ENCODE measurements at regions not wholly inside any gene's neighbourhood (a gene's known extent, or its start where the extent isn't known, plus 50 kb on each side); places are given as distances from the start of the nearest gene placed in this dataset.

DNA sequence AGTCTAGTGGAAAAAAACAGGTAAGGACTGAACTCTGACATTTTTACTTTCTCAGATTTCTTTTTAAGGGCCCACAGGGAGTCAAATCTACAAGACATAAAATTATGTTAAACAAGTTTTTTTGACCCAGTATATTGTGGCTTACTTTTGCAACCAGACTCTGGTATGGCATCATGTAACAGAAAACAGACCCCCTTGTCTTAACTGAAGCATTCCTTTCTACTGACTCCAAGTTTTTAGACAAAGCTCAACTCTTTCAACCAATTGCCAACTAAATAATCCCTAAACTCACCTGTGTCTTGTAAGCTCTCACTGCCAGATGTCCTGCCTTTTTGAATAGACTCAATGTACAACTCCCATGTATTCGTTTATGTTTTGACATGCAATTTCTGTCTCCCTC, 64.3 kb downstream of the FASLG start:
- Histone ChIP-seq H4K20me1 (ENCODE audit: insufficient read depth) (no peaks in the 10 kb centered on the region), H3K9me2 (ENCODE audit: insufficient read depth, low read length) (no peaks in the 10 kb centered on the region), H3K27me3 (ENCODE audit: insufficient read depth, low read depth, low read length) (no peaks in the 10 kb centered on the region), H2AFZ (ENCODE audit: low read depth, low read length) (no peak overlapping the region), H3K9ac (ENCODE audit: low read length) (no peak overlapping the region), H3K36me3 (ENCODE audit: insufficient read depth, low read length) (no peaks in the 10 kb centered on the region), H3K4me3 (ENCODE audit: low read length) (no peak overlapping the region), H3K9me3 (ENCODE audit: low read length) (no peaks in the 10 kb centered on the region), H3K27ac (ENCODE audit: low read length) (no peak overlapping the region), H3K4me2 (ENCODE audit: low read length) (no peak overlapping the region), H3K79me2 (replicated peaks; ENCODE audit: insufficient read depth, low read length) (no peaks in the 10 kb centered on the region), H3F3A (ENCODE audit: insufficient read depth, low read length, poor library complexity, severe bottlenecking) (no peaks in the 10 kb centered on the region)
- TF ChIP-seq, protein P1, sequence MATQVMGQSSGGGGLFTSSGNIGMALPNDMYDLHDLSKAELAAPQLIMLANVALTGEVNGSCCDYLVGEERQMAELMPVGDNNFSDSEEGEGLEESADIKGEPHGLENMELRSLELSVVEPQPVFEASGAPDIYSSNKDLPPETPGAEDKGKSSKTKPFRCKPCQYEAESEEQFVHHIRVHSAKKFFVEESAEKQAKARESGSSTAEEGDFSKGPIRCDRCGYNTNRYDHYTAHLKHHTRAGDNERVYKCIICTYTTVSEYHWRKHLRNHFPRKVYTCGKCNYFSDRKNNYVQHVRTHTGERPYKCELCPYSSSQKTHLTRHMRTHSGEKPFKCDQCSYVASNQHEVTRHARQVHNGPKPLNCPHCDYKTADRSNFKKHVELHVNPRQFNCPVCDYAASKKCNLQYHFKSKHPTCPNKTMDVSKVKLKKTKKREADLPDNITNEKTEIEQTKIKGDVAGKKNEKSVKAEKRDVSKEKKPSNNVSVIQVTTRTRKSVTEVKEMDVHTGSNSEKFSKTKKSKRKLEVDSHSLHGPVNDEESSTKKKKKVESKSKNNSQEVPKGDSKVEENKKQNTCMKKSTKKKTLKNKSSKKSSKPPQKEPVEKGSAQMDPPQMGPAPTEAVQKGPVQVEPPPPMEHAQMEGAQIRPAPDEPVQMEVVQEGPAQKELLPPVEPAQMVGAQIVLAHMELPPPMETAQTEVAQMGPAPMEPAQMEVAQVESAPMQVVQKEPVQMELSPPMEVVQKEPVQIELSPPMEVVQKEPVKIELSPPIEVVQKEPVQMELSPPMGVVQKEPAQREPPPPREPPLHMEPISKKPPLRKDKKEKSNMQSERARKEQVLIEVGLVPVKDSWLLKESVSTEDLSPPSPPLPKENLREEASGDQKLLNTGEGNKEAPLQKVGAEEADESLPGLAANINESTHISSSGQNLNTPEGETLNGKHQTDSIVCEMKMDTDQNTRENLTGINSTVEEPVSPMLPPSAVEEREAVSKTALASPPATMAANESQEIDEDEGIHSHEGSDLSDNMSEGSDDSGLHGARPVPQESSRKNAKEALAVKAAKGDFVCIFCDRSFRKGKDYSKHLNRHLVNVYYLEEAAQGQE (IDR thresholded peaks at IDR 0.05; ENCODE audit: borderline replicate concordance) = no peak
- TF ChIP-seq SMC3 (conservative IDR thresholded peaks at IDR 0.05; ENCODE audit: poor library complexity) = no peak

DNA sequence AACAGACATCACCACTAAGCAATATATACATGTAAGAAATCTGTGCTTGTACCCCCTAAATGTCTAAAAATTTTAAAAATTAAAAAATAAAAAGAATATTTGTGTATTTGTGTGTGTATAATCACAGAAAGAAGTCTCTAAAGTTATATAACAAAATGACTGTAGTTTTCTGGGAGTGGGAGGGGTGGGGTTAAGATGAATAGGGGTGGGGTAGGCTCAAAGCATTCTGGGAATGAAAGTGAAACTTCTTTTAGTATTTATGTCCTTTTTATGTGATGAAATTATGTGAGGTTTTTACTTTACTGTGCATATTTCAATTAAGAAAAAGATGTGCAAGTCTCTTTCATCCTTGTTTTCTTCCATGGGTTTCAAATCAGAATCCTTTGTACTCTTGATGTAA, 65.3 kb downstream of the FASLG start:
- Histone ChIP-seq H2AFZ (ENCODE audit: low read depth, low read length) (no peak overlapping the region), H3K4me2 (ENCODE audit: low read length) (no peak overlapping the region), H4K20me1 (ENCODE audit: insufficient read depth) (no peaks in the 10 kb centered on the region), H3K27me3 (ENCODE audit: insufficient read depth, low read depth, low read length) (no peaks in the 10 kb centered on the region), H3K36me3 (ENCODE audit: insufficient read depth, low read length) (no peaks in the 10 kb centered on the region), H3K27ac (ENCODE audit: low read length) (no peak overlapping the region), H3K79me2 (replicated peaks; ENCODE audit: insufficient read depth, low read length) (no peaks in the 10 kb centered on the region), H3F3A (ENCODE audit: insufficient read depth, low read length, poor library complexity, severe bottlenecking) (no peaks in the 10 kb centered on the region), H3K9ac (ENCODE audit: low read length) (no peak overlapping the region), H3K9me2 (ENCODE audit: insufficient read depth, low read length) (no peaks in the 10 kb centered on the region), H3K9me3 (ENCODE audit: low read length) (no peaks in the 10 kb centered on the region), H3K4me3 (ENCODE audit: low read length) (no peak overlapping the region)
- TF ChIP-seq, protein P2, sequence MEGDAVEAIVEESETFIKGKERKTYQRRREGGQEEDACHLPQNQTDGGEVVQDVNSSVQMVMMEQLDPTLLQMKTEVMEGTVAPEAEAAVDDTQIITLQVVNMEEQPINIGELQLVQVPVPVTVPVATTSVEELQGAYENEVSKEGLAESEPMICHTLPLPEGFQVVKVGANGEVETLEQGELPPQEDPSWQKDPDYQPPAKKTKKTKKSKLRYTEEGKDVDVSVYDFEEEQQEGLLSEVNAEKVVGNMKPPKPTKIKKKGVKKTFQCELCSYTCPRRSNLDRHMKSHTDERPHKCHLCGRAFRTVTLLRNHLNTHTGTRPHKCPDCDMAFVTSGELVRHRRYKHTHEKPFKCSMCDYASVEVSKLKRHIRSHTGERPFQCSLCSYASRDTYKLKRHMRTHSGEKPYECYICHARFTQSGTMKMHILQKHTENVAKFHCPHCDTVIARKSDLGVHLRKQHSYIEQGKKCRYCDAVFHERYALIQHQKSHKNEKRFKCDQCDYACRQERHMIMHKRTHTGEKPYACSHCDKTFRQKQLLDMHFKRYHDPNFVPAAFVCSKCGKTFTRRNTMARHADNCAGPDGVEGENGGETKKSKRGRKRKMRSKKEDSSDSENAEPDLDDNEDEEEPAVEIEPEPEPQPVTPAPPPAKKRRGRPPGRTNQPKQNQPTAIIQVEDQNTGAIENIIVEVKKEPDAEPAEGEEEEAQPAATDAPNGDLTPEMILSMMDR (IDR thresholded peaks at IDR 0.05; ENCODE audit: poor library complexity, severe bottlenecking) = no peak

DNA sequence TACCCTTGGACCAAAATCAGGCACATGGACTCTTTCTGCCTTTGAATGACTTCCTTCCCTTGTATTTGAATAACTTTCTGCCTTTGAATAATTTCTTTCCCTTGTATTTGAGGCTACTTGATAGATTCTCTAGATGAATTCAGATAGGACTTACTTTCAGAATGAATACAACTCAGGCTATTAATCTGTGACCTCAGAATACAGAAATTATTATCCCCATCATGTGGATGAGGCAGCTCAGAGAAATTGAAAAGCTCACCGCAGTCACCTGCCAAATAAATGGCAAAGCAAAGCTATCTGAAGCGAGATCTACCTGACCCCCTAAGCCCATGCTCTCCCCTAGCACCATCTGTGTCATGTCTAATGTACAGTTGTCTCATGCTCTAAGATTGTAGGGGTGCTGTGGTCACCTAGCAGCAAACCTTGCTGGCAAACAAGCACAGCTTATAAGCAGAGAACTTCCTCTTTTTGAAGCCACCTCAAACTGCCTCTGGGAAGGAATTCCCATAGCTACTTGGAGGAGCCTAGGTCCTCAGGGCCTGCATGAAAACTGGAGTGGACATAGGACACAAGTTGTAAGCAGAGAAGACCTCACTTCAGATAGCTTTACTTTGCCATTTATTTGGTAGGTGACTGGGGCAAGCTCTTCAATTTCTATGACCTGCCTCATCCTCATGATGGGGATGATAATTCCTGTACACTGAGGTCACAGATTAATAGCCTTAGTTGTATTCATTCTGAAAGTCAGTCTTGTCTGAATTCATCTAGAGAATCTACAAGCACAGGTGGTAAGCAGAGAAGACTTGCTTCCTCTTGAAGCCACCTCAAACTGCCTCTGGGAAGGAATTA, 66.1 kb downstream of the FASLG start:
- TF ChIP-seq, protein P1 (IDR thresholded peaks at IDR 0.05; ENCODE audit: borderline replicate concordance) = no peak
- no peak for TF ChIP-seq POLR2AphosphoS5 (IDR thresholded peaks at IDR 0.05)
- TF ChIP-seq TAF1 (IDR thresholded peaks at IDR 0.05; ENCODE audit: low read depth) = no peak
- TF ChIP-seq, protein P2 (IDR thresholded peaks at IDR 0.05; ENCODE audit: poor library complexity, severe bottlenecking) = no peak
- no peak for TF ChIP-seq EP300 (conservative IDR thresholded peaks at IDR 0.05; ENCODE audit: poor library complexity, severe bottlenecking)
- TF ChIP-seq RAD21 (conservative IDR thresholded peaks at IDR 0.05) = no peak
- no peak for TF ChIP-seq EZH2 (IDR thresholded peaks at IDR 0.05; ENCODE audit: borderline replicate concordance, insufficient read depth, low read length, poor library complexity, severe bottlenecking)
- TF ChIP-seq MXI1 (conservative IDR thresholded peaks at IDR 0.05; ENCODE audit: poor library complexity, severe bottlenecking) = no peak
- TF ChIP-seq SMC3 (conservative IDR thresholded peaks at IDR 0.05; ENCODE audit: poor library complexity) = no peak
- H3K36me3 ChIP-seq (ENCODE audit: insufficient read depth, low read length) = no peaks in the 10 kb centered on the region
- H3K27ac ChIP-seq (ENCODE audit: low read length) = no peak overlapping the region
- H3F3A ChIP-seq (ENCODE audit: insufficient read depth, low read length, poor library complexity, severe bottlenecking) = no peaks in the 10 kb centered on the region
- no peaks in the 10 kb centered on the region for H3K79me2 ChIP-seq (replicated peaks; ENCODE audit: insufficient read depth, low read length)
- H3K9me3 ChIP-seq (ENCODE audit: low read length) = no peaks in the 10 kb centered on the region
- no peaks in the 10 kb centered on the region for H4K20me1 ChIP-seq (ENCODE audit: insufficient read depth)
- no peak overlapping the region for H3K9ac ChIP-seq (ENCODE audit: low read length)
- no peak overlapping the region for H3K4me2 ChIP-seq (ENCODE audit: low read length)
- no peak overlapping the region for H2AFZ ChIP-seq (ENCODE audit: low read depth, low read length)
- no peaks in the 10 kb centered on the region for H3K27me3 ChIP-seq (ENCODE audit: insufficient read depth, low read depth, low read length)
- H3K4me3 ChIP-seq (ENCODE audit: low read length) = no peak overlapping the region
- no peaks in the 10 kb centered on the region for H3K9me2 ChIP-seq (ENCODE audit: insufficient read depth, low read length)

All from neural cell (in vitro differentiated cells).